SK-N-MC (cell line): ENCODE measurements at regions not wholly inside any gene's neighbourhood (a gene's known extent, or its start where the extent isn't known, plus 50 kb on each side); places are given as distances from the start of the nearest gene placed in this dataset.
"Not testable (repeated sequence)": the region's sequence is repeated elsewhere in the genome, so short reads cannot be mapped to it uniquely, and the experiment has no call there.

Experiments
- EZH2 ChIP-seq: fragments of 200-600 bp; sonication (generic); IDR thresholded peaks from one replicate; pipeline ENCODE4 v1.6.1; 2017; ENCODE audit warnings: antibody characterized with exemption
- POLR2AphosphoS5 ChIP-seq: IDR thresholded peaks from 2 replicates; pipeline ENCODE4 v1.6.1; 2012; ENCODE audit warnings: mild to moderate bottlenecking, low read depth, low read length, borderline replicate concordance

DNA sequence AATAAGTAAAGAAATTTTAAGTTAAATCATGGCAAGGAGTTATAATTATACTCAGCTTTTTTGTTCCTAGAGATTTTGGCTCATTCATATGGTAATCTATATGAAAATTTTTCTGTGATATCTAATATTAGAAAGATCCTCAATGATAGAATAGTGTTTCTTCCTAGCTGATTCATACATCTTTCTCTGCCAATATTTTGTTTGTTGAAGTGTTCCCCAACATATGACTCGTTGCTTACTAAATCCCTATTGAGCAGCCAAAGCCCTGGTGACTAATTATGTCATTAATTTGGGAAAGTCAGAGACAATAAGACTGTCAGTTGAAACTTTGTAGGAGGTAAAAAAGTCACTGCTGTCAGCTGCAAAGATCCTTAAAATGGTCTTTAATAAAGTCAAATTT, 1348.5 kb upstream of the CDH18 start:
- not testable (repeated sequence) for TF ChIP-seq EZH2, POLR2AphosphoS5
